ENCODE measurements at regions not wholly inside any gene's neighbourhood (a gene's known extent, or its start where the extent isn't known, plus 50 kb on each side); places are given as distances from the start of the nearest gene placed in this dataset.
"Not testable (repeated sequence)": the region's sequence is repeated elsewhere in the genome, so short reads cannot be mapped to it uniquely, and the experiment has no call there.

DNA sequence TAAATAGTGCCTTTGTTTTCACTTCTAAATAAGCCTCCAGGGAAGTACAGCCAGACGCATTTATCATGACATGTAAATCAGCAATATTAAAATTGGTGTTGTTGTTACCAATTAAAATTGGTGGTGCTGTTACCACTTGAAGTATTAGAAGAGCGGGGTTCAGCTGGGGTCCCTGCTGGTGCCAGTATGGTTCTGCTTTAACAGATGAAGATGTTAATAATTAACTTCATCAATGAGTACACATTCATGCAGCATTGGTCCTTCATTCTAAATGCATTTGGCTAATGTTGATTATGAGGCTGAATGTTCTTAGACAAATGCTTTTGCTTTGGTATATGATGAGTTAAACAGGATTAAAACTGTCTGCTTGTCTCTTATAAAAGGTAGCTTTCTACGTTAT is 67.6 kb upstream of the TMC1 start:
- no peak for TF ChIP-seq POLR2AphosphoS5 (IDR thresholded peaks at IDR 0.05; ENCODE audit: low read depth, low read length)
- no peak for TF ChIP-seq POLR2A (IDR thresholded peaks at IDR 0.05; ENCODE audit: low read depth, low read length)
- TF ChIP-seq TAF1 (IDR thresholded peaks at IDR 0.05; ENCODE audit: borderline replicate concordance, low read depth, low read length) = no peak
- FAIRE-seq (no peak), DNase-seq (ENCODE audit: insufficient read length) (no peak)

DNA sequence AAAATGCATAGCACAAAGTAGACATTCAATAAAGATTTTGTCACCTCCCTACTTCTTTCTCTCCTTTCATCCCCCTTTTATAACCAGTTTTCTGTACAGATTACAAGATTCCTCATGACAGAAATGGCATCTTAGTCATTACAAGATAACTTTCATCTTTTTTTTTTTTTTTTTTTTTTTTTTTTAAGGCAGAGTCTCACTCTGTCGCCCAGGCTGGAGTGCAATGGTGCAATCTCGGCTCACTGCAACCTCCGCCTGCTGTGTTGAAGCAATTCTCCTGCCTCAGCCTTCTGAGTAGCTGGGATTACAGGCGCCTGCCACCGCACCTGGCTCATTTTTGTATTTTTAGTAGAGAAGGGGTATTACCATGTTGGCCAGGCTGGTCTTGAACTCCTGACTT is 75.2 kb upstream of the TMC1 start:
- DNase-seq (ENCODE audit: insufficient read length); FAIRE-seq: not testable (repeated sequence)

DNA sequence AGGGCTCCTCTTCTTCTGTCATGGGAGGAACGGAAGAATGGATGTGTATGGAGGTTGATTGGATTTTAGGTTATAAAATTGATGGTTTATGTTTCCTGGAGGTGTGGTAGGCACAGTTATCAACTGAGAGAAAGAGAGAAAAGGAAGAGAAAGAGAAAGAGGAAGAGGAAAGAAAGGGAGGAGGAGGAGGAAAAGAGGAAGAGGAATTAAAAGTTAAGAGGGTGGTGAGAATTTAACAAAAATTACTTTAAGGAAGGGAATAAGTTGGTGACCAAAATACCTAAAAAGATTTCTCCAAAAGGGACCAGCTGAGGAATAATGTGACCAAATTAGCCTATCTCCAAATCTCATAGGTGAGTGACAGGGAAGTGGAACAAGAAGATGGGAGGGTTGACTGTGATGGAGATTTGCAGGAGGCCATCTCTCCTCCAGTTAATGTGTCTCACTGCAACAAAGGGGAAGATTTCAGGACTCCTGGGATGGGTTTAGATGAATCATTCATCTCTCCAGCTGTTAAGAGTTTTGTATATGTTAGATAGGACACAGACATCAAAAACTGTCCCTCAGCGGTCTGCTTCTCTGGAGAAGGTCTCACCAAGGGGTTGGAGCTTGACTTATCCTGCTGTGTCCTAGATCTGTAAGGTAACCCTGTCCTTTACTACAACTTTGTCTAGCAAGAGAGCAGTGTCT is 76.0 kb upstream of the TMC1 start:
- no peak for DNase-seq (ENCODE audit: insufficient read length)
- FAIRE-seq = no peak

DNA sequence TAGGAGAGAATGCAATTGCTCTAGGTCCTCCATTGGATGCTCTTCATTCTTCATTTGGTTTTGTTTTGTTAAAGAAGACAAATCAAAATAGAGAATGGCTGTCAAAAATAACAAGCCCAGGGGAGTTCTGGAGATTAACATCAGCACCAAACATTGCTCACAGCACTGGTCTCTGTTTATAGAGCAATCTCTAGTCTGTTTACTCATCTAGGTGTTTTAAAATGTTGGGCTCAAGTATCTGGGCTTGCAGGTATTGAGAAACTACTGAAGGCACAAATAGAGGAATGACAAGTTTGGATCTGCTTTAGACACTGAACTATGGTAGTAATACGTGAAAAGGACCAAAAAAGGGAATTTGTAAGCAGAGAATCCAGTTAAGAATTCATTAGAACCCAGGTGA is 77.0 kb upstream of the TMC1 start:
- FAIRE-seq = peak; percentile 69
- no peak for DNase-seq (ENCODE audit: insufficient read length)
- no peak for TF ChIP-seq POLR2AphosphoS5 (IDR thresholded peaks at IDR 0.05; ENCODE audit: low read depth, low read length)
- no peak for TF ChIP-seq POLR2A (IDR thresholded peaks at IDR 0.05; ENCODE audit: low read depth, low read length)
- TF ChIP-seq TAF1 (IDR thresholded peaks at IDR 0.05; ENCODE audit: borderline replicate concordance, low read depth, low read length) = no peak

More for the DNA sequence above, 76.0 kb upstream of the TMC1 start:
- no peak for TF ChIP-seq POLR2A (IDR thresholded peaks at IDR 0.05; ENCODE audit: low read depth, low read length)
- TF ChIP-seq TAF1 (IDR thresholded peaks at IDR 0.05; ENCODE audit: borderline replicate concordance, low read depth, low read length) = no peak
- no peak for TF ChIP-seq POLR2AphosphoS5 (IDR thresholded peaks at IDR 0.05; ENCODE audit: low read depth, low read length)

DNA sequence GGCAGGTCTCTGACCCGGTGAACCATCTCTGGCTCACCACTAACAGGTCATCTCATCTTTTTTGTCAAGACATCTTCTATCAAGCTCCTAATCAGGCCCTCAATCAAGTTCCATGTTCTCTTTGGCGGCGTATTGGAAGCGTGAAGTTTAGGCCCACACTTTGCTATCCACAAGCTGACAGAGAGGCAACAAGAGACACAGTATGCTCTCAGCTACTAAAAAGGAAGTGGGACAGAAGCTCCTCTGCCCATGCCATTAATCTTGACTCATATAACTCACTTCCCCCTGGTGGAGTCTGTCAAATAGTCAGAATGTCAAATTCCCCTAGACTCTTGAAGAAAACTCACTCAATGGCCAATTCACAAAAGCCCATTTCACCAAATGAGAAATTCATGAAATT is 77.6 kb upstream of the TMC1 start:
- TF ChIP-seq POLR2AphosphoS5 (IDR thresholded peaks at IDR 0.05; ENCODE audit: low read depth, low read length) (0 out of 2 replicates have a peak, but pooled peaks have one; percentile 22), POLR2A (IDR thresholded peaks at IDR 0.05; ENCODE audit: low read depth, low read length) (no peak)
- DNase-seq (ENCODE audit: insufficient read length) (peak; percentile 25), FAIRE-seq (peak; percentile 93)

DNA sequence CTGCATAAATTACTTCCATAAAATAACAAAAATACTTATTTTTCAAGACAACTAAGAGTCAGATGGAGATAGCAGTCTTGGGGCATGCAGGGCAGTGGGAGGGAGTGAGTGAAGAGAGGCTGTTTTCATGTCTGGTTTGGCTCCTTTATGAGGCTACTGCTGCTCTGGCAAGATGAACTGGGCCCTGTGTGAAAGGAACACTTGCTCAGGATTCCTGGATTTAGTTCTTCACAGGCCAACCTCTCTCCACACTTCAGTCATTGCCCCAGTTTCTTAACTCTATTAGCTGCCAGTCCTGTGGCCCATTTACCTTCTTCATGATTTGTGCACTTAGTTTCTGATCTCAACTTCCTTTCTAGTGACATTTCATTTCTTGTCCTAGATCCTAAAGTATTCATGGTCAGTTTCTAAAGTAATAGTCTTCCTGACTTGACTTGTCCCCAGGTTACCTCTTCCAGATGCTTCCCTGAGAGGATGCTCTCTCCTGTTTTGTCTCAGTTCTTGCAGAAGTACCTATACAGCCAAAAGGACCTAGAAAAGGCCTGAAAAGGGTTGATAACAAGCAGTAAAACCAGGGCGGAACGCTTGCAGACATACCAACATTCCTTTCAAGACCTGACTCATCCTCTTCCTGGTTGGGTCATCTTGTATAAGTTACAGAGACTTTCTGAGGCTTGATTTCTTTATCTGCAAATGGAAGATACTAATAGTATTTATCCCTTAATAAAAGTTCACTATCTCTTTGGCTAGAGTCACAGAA is 77.0 kb upstream of the ZFAND5 start:
- DNase-seq (ENCODE audit: insufficient read length) = no peak
- TF ChIP-seq TAF1 (IDR thresholded peaks at IDR 0.05; ENCODE audit: borderline replicate concordance, low read depth, low read length) (no peak), POLR2A (IDR thresholded peaks at IDR 0.05; ENCODE audit: low read depth, low read length) (no peak), POLR2AphosphoS5 (IDR thresholded peaks at IDR 0.05; ENCODE audit: low read depth, low read length) (no peak)

DNA sequence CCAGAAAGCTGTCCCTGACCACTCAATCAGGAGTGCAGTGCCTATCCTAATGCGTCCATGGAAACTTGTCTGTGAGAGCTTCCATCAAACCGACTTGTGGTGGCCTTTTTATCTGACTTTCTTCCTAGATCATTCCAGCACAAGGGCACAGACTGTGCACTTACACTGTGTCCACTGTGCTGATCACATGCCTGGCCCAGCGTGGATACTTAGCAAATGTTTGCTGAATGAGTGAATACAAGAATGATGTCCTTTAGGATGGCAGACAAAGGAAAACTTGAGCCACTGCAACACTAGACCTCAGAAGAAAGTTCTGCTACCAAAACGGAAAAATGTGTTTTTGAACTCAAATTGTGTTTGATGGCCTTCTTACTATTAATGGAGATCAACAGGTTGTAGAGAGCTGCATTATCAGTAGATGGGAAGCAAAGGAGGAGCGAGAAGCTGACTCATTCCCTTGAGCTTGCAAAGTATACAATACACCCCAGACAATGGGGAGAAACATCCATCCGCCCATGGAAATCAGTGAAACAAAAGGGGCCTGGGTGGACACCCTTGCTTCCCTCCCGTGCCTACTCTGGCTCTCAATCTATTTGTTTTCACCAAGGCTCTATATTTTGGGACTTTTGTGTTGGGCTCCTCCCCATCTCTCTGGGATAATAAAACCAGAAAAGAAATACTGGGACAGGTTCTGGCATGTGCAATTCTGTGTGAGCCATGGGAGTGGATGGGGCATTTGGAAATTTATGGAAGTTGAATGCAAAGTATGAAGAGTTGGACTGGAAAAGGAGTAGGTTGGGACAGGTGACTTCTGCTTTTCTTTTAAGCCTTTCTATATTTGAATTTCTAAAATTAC is 76.2 kb upstream of the ZFAND5 start:
- no peak for DNase-seq (ENCODE audit: insufficient read length)
- no peak for FAIRE-seq
- TF ChIP-seq POLR2AphosphoS5 (IDR thresholded peaks at IDR 0.05; ENCODE audit: low read depth, low read length) (no peak), TAF1 (IDR thresholded peaks at IDR 0.05; ENCODE audit: borderline replicate concordance, low read depth, low read length) (no peak)

More for the DNA sequence above, 77.0 kb upstream of the ZFAND5 start:
- FAIRE-seq = peak; percentile 67

DNA sequence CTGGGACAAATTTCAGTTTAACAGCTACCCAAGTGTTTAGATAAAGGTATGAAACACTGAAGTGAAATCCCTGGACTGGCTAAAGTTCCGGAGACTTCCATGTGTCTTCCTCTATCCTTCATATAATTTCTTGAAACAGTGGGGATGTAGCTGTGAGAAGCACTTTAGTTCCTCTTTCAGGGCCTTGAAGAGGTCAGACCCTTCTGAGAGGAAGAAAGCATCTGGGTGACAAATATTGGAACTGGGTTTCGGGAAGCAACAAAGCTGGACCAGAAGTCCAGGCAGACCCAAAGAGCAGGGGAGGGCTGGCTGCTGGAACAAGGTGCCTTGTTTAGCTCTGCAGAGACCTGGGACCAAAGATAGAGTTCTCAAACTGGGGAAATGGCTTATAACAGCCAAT is 75.4 kb upstream of the ZFAND5 start:
- TF ChIP-seq TAF1 (IDR thresholded peaks at IDR 0.05; ENCODE audit: borderline replicate concordance, low read depth, low read length) (no peak), POLR2A (IDR thresholded peaks at IDR 0.05; ENCODE audit: low read depth, low read length) (no peak), POLR2AphosphoS5 (IDR thresholded peaks at IDR 0.05; ENCODE audit: low read depth, low read length) (no peak)
- FAIRE-seq = no peak
- DNase-seq (ENCODE audit: insufficient read length) = no peak

DNA sequence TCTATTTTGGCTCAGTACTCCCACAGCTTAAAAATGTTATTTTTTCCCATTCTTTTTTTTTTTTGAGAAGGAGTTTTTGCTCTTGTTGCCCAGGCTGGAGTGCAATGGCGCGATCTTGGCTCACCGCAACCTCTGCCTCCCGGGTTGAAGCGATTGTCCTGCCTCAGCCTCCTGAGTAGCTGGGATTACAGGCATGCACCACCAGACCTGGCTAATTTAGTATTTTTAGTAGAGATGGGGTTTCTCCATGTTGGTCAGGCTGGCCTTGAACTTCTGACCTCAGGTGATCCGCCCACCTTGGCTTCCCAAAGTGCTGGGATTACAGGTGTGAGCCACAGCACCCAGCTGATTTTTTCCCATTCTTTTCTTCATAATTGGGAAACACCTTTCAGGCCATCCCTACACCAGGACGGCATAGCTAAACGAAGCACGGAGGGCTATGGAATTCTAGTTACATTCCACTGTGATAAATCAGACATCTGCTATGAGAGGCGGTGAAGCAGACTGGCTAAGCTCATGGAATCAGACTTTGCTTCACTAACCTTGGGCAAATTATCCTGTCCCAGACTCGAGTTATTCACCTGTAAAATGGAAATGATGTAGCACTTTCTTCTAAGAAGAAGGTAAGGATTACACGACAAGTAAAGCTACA is 68.7 kb upstream of the ZFAND5 start:
- not testable (repeated sequence) for FAIRE-seq

DNA sequence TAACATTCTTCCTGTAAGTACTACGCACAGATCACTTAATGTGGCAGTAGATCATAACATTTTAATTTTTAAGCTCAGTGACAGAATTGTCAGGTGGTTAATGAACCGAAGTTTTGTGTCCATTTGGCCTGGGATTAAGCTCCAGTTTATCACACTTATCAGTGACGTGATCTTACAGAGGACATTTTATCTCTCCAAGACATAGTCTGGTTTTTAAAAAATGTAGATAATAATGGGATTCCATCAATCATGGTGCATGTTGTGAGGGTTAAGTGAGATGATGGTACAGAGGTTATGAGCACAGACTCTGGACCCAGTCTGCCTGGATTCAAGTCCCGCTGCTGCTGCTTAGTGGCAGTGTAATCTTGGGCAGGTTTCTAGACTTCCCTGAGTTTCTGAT is 66.0 kb upstream of the ZFAND5 start:
- FAIRE-seq = no peak
- DNase-seq (ENCODE audit: insufficient read length) = no peak
- no peak for TF ChIP-seq POLR2AphosphoS5 (IDR thresholded peaks at IDR 0.05; ENCODE audit: low read depth, low read length)
- TF ChIP-seq TAF1 (IDR thresholded peaks at IDR 0.05; ENCODE audit: borderline replicate concordance, low read depth, low read length) = no peak
- TF ChIP-seq POLR2A (IDR thresholded peaks at IDR 0.05; ENCODE audit: low read depth, low read length) = no peak

More for the DNA sequence above, 68.7 kb upstream of the ZFAND5 start:
- DNase-seq (ENCODE audit: insufficient read length) = not testable (repeated sequence)

DNA sequence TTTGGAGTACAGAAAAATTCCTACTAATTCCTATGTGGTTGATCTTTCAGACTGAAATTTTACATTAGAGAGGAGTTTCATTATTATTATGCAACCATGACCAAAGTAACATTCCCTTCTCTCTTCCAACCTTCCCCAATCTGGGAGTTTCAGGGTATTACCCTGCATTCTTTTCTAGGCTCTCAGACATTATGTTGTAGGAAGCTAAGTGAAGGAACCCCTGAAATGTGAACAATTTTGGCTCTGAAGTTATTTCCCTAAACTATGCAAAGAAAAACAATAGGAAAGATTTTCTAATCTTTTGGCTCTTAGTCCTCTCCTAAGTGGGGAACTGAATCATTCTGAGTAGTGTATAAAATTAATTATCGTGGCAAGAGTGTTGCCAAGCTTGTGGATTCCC is 63.3 kb upstream of the ZFAND5 start:
- TF ChIP-seq POLR2A (IDR thresholded peaks at IDR 0.05; ENCODE audit: low read depth, low read length) (no peak), POLR2AphosphoS5 (IDR thresholded peaks at IDR 0.05; ENCODE audit: low read depth, low read length) (no peak), TAF1 (IDR thresholded peaks at IDR 0.05; ENCODE audit: borderline replicate concordance, low read depth, low read length) (no peak)
- no peak for DNase-seq (ENCODE audit: insufficient read length)
- FAIRE-seq = no peak

All from GM12892 (cell line).